Stimulated activated CD8-positive, alpha-beta memory T cell treated with anti-CD3 and anti-CD28 coated beads, Interleukin-12 subunit alpha, Interleukin-12 subunit beta, amount 100 ng/mL, for 1 hour (primary cell): ENCODE measurements at regions not wholly inside any gene's neighbourhood (a gene's known extent, or its start where the extent isn't known, plus 50 kb on each side); places are given as distances from the start of the nearest gene placed in this dataset.
"Not testable (repeated sequence)": the region's sequence is repeated elsewhere in the genome, so short reads cannot be mapped to it uniquely, and the experiment has no call there.

Experiments
- DNase-seq: peaks from one replicate; pipeline ENCODE4 v3.0.0-alpha.2; 2020; ENCODE audit warnings: low read depth

DNA sequence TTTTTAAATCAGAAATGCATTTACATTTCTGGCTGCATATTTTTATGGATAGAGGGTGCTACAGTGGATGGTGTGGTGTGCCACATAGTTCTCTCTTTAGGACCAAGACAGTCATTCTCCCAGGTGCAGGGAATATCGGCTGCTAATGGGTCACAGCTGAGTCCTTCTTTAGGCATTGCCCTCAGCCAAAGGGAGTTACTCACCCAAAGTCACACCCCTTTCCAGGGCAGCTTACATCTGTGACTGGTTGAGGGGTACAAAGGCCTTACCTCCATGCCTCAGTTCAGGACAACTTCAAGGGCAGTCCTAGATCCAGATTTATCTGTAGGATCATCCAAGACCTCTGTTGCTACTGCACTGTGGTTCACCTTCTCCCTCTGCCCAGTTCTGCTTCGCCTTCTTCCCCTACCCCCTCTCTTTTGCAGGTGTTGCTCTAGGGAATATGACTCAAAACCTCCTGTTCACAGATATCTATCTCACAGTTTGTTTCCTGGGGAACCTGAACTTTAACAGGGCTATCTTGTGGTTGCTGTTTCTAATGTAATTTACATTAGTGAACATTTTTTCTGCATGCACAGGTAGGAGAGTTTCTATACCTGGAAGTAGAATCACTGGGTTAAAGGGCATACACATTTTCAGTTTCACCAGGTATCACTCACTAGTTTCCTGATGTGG is 413.9 kb downstream of the RPS6KC1 start:
- DNase-seq = no peak

DNA sequence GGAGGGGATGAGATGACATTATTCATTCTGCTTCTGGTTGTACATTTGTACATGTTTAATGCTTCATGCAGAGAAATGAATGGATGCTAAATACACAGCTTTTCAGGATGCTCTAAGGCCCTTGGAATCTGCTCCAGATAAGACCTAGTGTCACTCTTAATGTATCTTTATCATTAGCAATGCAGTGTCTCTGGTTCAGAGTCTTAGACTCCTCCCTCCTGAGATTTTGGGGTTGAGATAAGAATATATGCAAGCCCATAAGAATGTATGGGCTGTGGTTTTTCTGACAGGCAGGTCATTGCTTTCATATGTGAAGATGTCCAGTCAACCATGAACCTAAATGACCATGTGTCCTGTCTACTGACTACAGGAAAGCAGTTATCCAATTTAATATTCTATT is 415.5 kb downstream of the RPS6KC1 start:
- no peak for DNase-seq

- DNase-seq = no peak
Observed at GRCh38 chr1:213474054-213474453, 423.0 kb downstream of the RPS6KC1 start.

DNA sequence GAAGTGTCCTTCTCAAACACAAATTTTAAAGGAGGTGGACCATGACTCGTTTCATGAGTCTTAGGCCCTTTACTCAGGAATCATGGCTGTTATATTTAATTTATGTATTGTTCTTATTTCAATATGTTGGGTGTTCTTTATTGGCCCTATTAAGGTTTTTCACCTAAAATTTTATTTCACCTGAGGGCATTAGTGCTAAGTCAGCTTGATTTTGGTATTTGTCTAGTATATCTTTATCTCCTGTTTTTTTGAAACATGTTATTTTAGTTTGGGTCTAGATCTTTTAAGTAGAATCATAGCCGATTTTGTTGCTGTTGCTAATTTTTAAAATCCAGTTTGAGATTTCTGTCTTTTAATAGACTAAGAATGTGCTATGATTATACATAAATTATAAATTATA is 430.4 kb downstream of the RPS6KC1 start:
- DNase-seq = no peak

- no peak for DNase-seq
Observed at GRCh38 chr1:213484333-213484732, 433.3 kb downstream of the RPS6KC1 start.

GRCh38 chr1:213484758-213485157 is 433.7 kb downstream of the RPS6KC1 start:
- DNase-seq = no peak

- no peak for DNase-seq
Observed at GRCh38 chr1:213486488-213486887, 435.4 kb downstream of the RPS6KC1 start.

GRCh38 chr1:213491468-213491867 is 440.4 kb downstream of the RPS6KC1 start:
- no peak for DNase-seq

GRCh38 chr1:213492161-213493041 is 441.4 kb downstream of the RPS6KC1 start:
- DNase-seq = no peak

DNA sequence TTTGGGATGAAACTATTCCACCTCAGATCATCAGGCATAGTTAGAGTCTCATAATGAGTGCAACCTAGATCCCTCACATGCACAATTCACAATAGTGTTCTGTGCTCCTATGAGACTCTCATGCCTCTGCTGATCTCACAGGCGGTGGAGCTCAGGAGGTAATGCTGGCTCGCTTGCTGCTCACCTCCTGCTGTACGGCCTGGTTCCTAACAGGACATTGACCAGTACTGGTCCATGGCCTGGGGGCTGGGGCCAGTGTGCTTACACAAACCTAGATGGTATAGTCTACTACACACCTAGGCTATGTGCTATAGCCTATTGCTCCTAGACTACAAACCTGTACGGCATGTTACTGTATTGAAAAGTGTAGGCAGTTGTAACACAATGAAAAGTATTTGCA is 448.4 kb downstream of the RPS6KC1 start:
- no peak for DNase-seq

- no peak for DNase-seq
Observed at GRCh38 chr1:213507472-213508223, 456.6 kb downstream of the RPS6KC1 start.

- no peak for DNase-seq
Observed at GRCh38 chr1:213511173-213511572, 460.1 kb downstream of the RPS6KC1 start.

DNA sequence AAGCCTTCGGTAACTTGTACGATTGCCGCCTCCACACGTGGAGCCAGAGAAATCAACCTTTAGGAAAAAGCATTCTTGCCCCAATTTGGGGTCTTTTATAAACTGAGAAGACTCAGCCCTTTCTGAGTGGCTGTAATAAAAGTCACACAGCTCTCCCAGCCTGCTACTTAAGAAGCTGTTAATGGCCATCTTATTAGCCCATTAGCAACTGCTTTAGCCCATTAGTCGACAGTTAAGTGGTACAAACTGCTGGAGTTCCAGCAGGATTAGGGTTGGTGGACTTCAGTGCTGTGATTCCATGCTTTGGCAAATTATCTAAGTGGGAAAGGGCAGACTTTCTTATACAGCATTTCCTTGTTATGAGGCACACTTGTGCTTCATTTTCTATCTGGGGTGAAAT is 461.3 kb downstream of the RPS6KC1 start:
- DNase-seq = no peak

DNA sequence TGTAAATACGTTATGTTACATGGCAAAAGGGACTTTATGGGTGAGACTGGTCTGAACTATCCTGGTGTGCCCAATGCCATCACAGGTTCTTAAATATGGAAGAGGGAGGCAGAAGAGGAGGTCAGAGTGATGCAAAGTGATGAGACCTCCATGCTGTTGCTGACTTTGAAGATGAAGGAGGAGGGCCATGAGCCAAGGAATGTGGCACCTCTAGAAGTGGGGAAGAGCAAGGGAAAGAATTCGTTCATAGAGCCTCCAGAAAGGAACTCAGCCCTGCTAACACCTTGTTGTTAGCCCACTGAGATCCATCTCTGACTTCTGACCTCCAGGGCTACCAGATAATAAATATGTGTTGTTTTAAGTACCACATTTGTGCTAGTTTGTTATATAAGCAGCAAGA is 462.0 kb downstream of the RPS6KC1 start:
- DNase-seq = no peak

DNA sequence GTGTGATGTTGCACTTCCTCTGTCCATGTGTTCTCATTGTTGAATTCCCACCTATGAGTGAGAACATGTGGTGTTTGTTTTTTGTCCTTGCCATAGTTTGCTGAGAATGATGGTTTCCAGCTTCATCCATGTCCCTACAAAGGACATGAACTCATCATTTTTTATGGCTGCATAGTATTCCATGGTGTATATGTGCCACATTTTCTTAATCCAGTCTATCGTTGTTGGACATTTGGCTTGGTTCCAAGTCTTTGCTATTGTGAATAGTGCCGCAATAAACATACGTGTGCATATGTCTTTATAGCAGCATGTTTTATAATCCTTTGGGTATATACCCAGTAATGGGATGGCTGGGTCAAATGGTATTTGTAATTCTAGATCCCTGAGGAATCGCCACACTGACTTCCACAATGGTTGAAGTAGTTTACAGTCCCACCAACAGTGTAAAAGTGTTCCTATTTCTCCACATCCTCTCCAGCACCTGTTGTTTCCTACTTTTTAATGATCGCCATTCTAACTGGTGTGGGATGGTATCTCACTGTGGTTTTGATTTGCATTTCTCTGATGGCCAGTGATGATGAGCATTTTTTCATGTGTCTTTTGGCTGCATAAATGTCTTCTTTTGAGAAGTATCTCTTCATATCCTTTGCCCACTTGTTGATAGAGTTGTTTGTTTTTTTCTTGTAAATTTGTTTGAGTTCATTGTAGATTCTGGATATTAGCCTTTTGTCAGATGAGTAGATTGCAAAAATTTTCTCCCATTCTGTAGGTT is 463.6 kb downstream of the RPS6KC1 start:
- not testable (repeated sequence) for DNase-seq

GRCh38 chr1:213519098-213519497 is 468.1 kb downstream of the RPS6KC1 start:
- no peak for DNase-seq

GRCh38 chr1:213521206-213521605 is 466.6 kb upstream of the PROX1 start:
- DNase-seq = no peak

DNA sequence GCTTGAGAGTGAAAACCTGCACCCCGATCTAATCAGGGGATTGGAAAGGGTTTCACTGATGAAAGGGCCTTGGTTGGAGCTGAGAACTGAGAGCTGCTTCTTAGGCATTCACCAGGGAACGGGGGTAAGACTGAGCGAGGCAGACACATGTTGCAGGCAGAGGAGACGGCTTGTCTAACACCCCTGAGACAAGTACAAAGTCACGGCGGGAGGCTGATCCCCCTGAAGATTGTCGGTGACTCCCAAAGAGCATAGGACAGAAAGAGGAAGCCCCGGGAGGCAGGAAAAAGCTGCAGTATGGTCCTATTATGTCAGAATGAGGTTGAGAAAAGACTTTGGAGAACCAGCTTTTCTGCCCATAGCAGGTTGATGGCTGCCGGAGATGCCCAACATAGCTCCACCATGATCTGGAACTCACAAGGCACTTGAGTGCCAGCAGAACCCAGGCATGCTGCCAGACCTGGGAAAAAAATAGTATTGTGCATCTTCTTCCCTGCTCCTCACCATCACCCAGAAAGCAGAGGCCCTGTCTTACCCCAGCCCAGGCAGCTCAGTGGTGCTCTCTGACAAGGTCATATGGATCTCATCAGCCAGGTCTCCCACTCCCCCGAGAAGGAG is 463.9 kb upstream of the PROX1 start:
- no peak for DNase-seq

DNA sequence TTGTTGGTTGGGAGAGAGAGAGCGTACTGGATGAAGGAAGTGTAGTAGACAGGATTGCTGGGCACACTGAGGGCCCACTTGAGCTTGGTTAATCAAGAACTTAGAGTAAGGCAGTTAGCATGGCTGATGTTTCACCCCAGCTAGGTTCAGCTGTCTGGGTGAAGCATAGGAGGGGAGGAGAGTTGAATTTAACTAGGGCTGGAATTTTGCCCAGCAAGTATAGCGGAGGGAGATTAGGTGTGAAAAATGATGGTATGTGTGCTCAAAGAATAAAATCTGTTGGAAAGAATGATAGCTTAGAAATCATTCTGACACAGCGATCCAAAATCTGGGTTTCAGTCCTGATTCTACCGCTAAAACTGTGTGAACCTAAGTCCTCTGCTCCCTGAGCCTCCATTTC is 461.5 kb upstream of the PROX1 start:
- no peak for DNase-seq

DNA sequence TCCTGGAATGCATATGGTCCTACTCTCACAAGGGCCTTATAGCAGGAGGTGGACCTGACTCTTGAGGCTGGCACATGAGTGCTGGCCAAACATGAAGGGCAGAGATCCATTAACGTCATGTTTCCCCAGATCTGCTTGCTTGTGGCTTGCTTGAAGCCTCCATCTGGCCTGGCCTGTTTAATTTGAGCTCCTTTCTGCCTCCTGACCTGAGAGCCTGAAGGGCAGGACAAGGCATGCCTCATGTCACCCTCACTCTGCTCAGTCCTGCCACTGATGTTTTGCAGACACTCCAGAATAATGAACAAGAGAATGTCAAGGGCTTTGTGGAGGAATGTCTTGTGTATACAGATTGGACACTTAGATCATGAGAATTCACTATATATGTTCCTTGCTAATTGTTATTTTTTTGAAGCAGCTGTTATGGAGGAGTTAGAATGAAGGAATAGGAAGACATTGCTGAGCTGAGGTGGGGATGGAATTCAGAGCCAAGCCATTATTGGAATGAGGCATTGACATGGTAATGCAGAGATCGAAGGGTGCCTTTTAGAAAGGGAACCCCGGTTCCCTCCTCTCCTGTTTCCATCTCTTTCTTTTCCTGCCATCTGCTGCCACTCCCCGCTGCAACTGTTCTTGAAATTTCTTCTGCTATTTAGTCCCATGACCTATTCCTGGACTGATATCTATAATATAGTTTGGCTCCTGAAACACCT is 457.0 kb upstream of the PROX1 start:
- DNase-seq = no peak
